ENCODE measurements at regions not wholly inside any gene's neighbourhood (a gene's known extent, or its start where the extent isn't known, plus 50 kb on each side); places are given as distances from the start of the nearest gene placed in this dataset.

GRCh38 chr10:112025228-112025627 lies 158.3 kb downstream of the GPAM start (continued):
- no peak for TF ChIP-seq CUX1 (IDR thresholded peaks at IDR 0.05; ENCODE audit: insufficient replicate concordance, low read depth, low read length)
- TF ChIP-seq NFXL1 (IDR thresholded peaks at IDR 0.05; ENCODE audit: borderline replicate concordance): no peak
- TF ChIP-seq BCL3 (IDR thresholded peaks at IDR 0.05; ENCODE audit: borderline replicate concordance, insufficient read depth, low read depth, low read length, poor library complexity, severe bottlenecking): no peak
- no peak for TF ChIP-seq CHD2 (IDR thresholded peaks at IDR 0.05; ENCODE audit: borderline replicate concordance, low read depth, low read length)
- TF ChIP-seq ATF7 (IDR thresholded peaks at IDR 0.05; ENCODE audit: low read depth): no peak
- TF ChIP-seq TCF12 (IDR thresholded peaks at IDR 0.05; ENCODE audit: low read depth, low read length): no peak
- TF ChIP-seq KAT2A (conservative IDR thresholded peaks at IDR 0.05; ENCODE audit: control insufficient read depth, low read depth, low read length): no peak
